HG02938 (cell line): ENCODE measurements at regions not wholly inside any gene's neighbourhood (a gene's known extent, or its start where the extent isn't known, plus 50 kb on each side); places are given as distances from the start of the nearest gene placed in this dataset.

ENCODE experiments used
- ATAC-seq: cut with Tn5 transposase; IDR thresholded peaks from one replicate; pipeline ENCODE4 v1.9.1; 2021; ENCODE audit warnings: mild to moderate bottlenecking, moderate library complexity; ENCODE audit not compliant: unreplicated experiment

- ATAC-seq, result no peak
Observed at GRCh38 chr2:177340158-177340557, 52.4 kb upstream of the AGPS start.

GRCh38 chr2:177342736-177343135 lies 49.8 kb upstream of the AGPS start:
- ATAC-seq, result no peak
